Skeletal muscle tissue (tissue), 3 donors: ENCODE measurements at regions not wholly inside any gene's neighbourhood (a gene's known extent, or its start where the extent isn't known, plus 50 kb on each side); places are given as distances from the start of the nearest gene placed in this dataset.

Experiments used
- H3K27ac ChIP-seq: one replicate; pipeline ENCODE4 v1.7.0; 2013; ENCODE audit warnings: mild to moderate bottlenecking, low read depth, low read length, inconsistent platforms
- H3K27me3 ChIP-seq, 3 donors: one replicate each; pipeline ENCODE4 v1.7.0; 2013; ENCODE audit warnings: low read length in 3 of 3; ENCODE audit not compliant: control insufficient read depth in 3 of 3, insufficient read depth in 3 of 3
- H3K36me3 ChIP-seq, 3 donors: one replicate each; pipeline ENCODE4 v1.7.0; 2013; ENCODE audit warnings: low read length in 3 of 3; ENCODE audit not compliant: control insufficient read depth in 3 of 3, insufficient read depth in 3 of 3
- H3K4me1 ChIP-seq, 3 donors: one replicate each; pipeline ENCODE4 v1.7.0; 2013; ENCODE audit warnings: low read length in 3 of 3, mild to moderate bottlenecking in 3 of 3; ENCODE audit not compliant: control insufficient read depth in 3 of 3, insufficient read depth in 3 of 3
- H3K4me3 ChIP-seq, 3 donors: one replicate each; pipeline ENCODE4 v1.7.0; 2013; ENCODE audit warnings: low read length in 3 of 3
- H3K9ac ChIP-seq, 3 donors: one replicate each; pipeline ENCODE4 v1.7.0; 2013; ENCODE audit warnings: low read length in 3 of 3, mild to moderate bottlenecking in 3 of 3, moderate library complexity in 2 of 3, low read depth in 1 of 3
- H3K9me3 ChIP-seq, 3 donors: one replicate each; pipeline ENCODE4 v1.7.0; 2013; ENCODE audit warnings: low read length in 3 of 3; ENCODE audit not compliant: control insufficient read depth in 3 of 3
- donor health status: Osteomylitis.

DNA sequence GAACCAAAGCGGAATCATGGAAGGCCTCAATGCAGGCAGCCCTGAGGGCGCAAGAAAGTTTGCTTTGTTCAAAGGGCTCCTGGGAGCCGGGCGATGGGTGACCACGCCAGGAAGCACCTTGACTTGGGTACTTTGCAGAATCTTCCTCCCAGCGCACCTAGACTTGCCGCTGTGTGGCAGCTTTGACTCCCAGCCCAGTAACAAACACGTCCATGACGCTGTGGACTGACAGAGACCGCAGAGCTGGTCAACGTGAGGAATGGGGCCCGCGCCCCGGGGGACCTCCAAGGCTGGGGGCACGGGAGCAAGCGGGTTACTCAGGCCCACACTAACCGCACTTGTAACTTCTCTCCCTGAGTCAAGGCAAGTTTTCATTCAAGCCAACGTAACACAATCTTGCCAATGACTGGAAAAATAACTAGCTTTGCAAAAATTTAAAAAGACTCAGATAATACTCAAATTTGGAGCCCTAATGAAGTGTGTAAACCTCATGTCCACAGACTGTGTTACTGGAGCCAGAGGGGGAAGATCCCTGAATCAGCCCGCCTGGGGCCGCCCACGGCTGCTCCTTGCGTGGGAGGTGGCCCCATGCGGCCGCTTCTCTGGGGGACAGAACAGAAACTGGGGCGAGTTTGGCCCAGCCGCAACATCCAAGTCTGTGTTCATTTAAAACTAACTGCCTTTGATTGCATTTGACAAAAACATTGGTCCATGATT, 130.8 kb downstream of the DNAJB6 start:
- Histone ChIP-seq H3K9ac (no peak overlapping the region), H3K27me3 (peaks cover 15 to 38% (median 24%) of the 10 kb centered on the region in 3 donors), H3K36me3 (peaks cover 0 to 5% (median 0%) of the 10 kb centered on the region in 3 donors), H3K9me3 (peaks cover 1 to 6% (median 3%) of the 10 kb centered on the region in 3 donors), H3K27ac (no peak overlapping the region), H3K4me3 (no peak overlapping the region), H3K4me1 (peaks cover 0 to 3% (median 0%) of the 10 kb centered on the region in 3 donors)

DNA sequence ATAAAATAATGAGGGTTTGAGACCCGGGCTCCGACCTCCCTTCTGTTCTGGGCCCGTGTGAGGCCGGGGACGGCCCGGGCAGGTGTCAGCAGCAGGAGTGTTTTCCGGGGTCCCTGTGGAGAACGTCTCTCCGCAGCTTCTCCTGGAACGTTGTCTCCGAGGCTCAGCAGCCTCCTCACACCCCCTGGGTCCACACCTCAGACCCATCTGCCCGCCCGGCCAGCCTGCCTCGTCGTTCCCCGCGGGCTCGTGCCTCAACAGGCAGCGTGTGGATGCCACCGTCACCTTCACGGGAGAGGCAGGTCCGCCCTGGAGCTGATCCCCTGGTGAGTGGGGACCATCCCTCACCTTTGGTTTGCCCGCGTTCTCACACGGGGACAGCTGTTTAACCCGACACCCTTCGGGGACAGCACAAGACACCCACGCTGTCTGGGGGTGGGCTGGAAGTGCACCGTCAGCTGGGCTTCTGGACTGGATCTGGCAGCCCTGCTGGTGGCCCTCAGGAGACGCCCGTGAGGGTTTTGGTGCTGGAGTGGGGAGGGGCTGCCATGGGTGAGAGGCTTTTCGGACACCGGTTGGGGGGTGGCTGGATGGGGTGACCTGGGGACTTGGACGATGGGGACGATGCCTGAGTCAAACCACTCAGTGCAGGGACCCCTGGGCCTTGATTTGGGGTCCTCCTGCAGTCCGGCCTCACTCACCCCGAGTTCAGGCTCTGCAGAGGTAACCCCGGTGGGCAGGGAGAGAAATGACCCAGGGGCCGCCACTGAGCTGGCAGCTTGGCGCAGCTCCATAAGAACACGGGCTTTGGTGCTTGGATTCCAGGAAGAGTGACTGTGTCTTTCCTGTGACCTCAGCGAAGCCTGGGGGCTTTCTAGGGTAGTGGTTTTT, 131.7 kb downstream of the DNAJB6 start:
- Histone ChIP-seq H3K27ac (no peak overlapping the region), H3K4me3 (no peak overlapping the region), H3K27me3 (peaks cover 12 to 33% (median 18%) of the 10 kb centered on the region in 3 donors), H3K36me3 (peaks cover 0 to 5% (median 0%) of the 10 kb centered on the region in 3 donors), H3K9me3 (peaks cover 3 to 6% (median 4%) of the 10 kb centered on the region in 3 donors), H3K4me1 (no peaks in the 10 kb centered on the region), H3K9ac (no peak overlapping the region)

DNA sequence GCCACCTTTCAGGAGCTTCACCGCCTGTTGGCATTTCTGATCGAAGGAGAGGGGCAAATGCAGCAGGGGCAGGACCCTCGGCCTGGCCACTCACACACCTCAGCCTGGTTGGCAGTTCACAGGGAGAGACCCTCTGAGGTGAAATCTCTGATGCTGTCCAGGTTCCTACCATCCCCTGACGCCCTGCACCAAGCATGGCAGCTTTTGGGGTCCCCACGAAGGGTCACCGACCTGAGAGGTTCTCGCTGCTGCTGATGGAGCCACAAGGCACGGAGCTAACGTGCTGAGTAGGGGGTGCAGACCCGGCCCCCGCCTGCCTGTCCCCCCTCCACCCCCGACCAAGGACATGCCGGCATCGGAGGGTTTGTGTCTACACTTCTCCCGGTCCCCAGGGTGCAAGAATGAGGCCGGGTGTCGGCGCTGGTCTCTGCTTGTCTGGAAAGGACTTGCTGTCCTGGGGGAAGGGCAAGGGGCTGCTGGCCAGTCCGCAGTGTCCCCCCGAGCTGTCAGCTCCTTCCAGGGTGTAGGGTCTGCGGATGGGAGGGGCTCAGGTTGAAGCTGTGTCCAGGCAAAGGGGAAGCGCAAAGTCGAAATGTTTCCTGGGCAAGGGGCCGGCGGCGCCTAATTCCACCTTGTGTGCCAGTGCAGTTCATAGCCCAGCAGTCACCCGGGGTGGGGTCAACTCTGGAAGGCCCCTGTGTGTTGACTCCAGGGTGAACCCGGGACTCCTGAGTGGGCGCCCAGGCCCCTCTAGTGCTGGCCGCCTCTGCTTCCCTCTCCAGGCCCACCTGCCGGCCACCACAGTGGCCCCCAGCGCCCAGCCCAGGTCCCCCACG, 132.6 kb downstream of the DNAJB6 start:
- Histone ChIP-seq H3K27me3 (peaks cover 7 to 28% (median 13%) of the 10 kb centered on the region in 3 donors), H3K27ac (no peak overlapping the region), H3K9ac (no peak overlapping the region), H3K9me3 (peaks cover 3 to 6% (median 4%) of the 10 kb centered on the region in 3 donors), H3K36me3 (peaks cover 0 to 5% (median 0%) of the 10 kb centered on the region in 3 donors), H3K4me3 (no peak overlapping the region), H3K4me1 (no peaks in the 10 kb centered on the region)

DNA sequence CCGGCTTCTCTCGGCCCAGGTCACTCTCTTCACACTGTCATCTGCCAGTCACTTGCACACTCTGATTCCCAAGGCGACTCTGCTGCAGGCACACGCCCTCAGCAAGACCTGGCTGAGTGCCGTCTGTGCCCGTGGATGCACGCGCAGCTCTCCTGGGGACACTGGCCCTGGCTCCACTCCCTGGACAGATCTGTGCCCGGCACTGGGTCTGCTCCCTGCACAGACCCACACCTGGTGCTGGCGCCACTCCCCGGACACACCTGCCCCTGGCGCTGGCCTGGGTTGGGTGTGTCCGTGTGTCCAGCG, 133.2 kb downstream of the DNAJB6 start:
- H3K27me3 ChIP-seq = peaks cover 2 to 22% (median 7%) of the 10 kb centered on the region in 3 donors
- H3K36me3 ChIP-seq = peaks cover 0 to 5% (median 0%) of the 10 kb centered on the region in 3 donors
- no peaks in the 10 kb centered on the region for H3K4me1 ChIP-seq
- H3K9ac ChIP-seq = no peak overlapping the region
- peaks cover 3 to 6% (median 4%) of the 10 kb centered on the region in 3 donors for H3K9me3 ChIP-seq
- H3K27ac ChIP-seq = no peak overlapping the region
- no peak overlapping the region for H3K4me3 ChIP-seq

DNA sequence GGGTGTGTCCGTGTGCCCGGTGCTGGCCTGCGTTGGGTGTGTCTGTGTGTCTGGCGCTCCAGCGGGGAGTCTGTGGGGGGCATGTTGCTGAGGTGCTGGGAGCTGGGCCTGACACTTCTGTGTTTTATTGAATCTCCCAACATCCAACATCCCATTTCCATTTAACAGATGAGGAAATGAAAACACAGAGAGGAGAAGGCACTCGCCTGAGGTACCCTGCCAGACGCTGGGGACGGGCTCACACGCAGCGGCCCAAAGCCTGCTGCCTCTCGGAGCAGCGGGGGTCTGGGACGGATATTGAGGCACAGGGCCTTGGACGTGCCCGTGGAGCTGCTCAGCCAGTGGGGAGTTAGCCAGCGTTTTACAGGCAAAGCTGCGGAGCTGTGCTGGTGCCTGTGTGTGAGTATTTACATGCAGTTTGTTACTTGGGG, 133.9 kb downstream of the DNAJB6 start:
- H3K36me3 ChIP-seq = peaks cover 0 to 5% (median 0%) of the 10 kb centered on the region in 3 donors
- no peak overlapping the region for H3K4me3 ChIP-seq
- no peaks in the 10 kb centered on the region for H3K4me1 ChIP-seq
- no peak overlapping the region for H3K27ac ChIP-seq
- H3K9me3 ChIP-seq = peaks cover 3 to 6% (median 4%) of the 10 kb centered on the region in 3 donors
- H3K9ac ChIP-seq = no peak overlapping the region
- H3K27me3 ChIP-seq = peaks cover 0 to 16% (median 0%) of the 10 kb centered on the region in 3 donors

DNA sequence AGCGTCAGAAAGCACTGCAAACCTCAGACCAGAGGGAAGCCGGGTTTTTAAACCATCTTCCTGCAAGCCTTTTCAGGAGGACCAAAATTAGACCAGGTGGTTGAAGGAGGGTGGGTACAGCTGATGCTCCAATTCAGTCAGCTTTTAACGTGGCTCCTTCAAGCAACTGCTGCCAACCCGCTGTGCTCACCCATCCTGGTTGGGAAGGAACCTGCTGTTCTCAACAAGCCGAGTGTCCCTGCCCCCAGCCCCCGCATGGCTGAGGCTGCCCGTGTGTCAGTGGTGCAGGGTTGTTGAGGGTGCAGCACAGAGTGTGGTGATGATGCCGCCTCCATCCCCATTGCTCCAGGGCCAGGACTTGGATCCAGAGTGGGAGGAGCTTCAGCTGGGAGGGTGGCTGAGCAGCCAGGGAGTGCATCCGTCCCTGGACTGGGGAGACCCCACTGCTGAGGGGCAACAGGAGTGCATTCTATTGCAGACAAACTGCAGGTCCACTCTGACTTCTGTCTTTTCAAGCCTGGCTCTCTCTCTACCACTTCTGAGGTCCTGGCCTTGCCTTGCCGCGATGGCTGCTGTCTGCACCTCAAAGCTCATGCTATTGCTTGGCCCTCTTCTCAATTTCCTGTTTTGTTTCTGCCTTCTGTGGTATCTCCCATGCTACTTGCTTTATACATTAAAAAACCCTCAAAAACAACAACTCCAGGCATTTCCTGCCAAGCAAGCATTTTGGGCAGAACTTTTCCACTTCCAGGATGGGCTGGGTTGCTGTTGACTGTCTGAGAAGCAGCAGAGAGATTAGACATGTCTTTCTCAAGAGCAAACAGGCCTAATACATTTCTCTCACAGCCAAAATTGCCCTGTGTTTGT, 134.7 kb downstream of the DNAJB6 start:
- no peaks in the 10 kb centered on the region for H3K4me1 ChIP-seq
- H3K9ac ChIP-seq = no peak overlapping the region
- H3K4me3 ChIP-seq = no peak overlapping the region
- peaks cover 0 to 13% (median 0%) of the 10 kb centered on the region in 3 donors for H3K27me3 ChIP-seq
- no peak overlapping the region for H3K27ac ChIP-seq
- H3K36me3 ChIP-seq = peaks cover 0 to 5% (median 0%) of the 10 kb centered on the region in 3 donors
- H3K9me3 ChIP-seq = peaks cover 3 to 6% (median 4%) of the 10 kb centered on the region in 3 donors

DNA sequence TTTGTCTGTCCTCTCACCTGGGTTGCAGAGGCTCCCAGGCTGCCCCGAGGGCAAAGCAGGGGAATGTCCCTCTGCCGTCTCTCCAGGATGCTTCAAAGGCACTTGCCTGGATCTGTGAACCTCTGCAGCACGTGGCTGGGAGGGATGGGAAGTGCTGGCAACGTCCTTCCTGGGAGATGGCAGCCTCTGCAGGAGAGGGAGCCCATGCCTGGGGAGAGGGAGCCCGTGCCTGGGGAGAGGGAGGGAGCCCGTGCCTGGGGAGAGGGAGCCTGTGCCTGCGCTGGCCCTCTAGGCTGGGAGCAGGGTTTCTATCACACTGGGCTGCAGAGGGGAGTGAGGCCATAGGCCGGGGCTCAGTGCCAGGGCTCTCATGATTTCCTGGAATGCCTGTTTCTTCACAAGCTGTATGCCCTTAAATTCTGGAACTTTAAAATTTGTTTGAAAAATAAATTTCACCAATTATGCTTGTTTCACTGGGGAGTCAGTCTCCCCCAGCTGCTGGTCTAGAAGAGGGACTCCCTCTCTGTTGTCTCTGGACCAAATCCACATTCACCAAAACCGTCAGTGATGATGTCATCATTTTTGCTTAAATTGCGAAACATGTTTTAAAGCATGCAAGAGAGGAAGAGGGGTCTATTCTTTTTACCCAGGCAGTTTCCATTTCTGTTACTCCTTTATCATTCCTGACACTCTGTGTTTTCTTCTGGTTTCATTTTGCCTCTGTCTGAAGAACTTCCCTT, 135.7 kb downstream of the DNAJB6 start:
- Histone ChIP-seq H3K27me3 (peaks cover 0 to 8% (median 0%) of the 10 kb centered on the region in 3 donors), H3K9ac (no peak overlapping the region), H3K4me3 (no peak overlapping the region), H3K36me3 (peaks cover 0 to 5% (median 0%) of the 10 kb centered on the region in 3 donors), H3K27ac (no peak overlapping the region), H3K9me3 (peaks cover 3 to 6% (median 4%) of the 10 kb centered on the region in 3 donors), H3K4me1 (no peaks in the 10 kb centered on the region)

DNA sequence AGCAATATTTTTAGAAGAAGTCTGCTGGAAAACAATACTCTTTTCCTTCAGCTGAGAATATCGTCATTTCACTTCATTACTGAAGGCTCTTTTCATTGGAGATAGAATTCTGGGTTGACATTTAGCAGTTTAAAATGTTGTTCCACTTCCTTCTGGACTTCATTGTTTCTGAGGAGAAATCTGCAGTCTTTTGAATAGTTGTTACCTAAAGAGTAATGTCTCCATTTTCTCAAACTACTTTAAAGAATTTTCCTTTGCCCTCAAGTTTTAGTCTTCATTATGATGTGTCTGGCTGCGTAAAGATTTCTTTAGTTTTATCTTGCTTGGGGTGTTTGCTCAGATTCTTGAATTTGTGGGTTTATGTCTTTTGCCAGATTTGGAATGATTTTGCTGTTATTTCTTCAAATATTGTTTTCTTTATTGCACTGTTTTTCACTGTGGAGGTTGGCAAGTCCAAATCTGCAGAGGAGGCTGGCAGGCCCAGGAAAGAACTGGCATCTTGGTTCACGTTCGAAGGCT, 136.3 kb downstream of the DNAJB6 start:
- Histone ChIP-seq H3K27ac (no peak overlapping the region), H3K36me3 (peaks cover 0 to 5% (median 0%) of the 10 kb centered on the region in 3 donors), H3K27me3 (peaks cover 0 to 7% (median 0%) of the 10 kb centered on the region in 3 donors), H3K4me3 (no peak overlapping the region), H3K9me3 (peaks cover 3 to 6% (median 4%) of the 10 kb centered on the region in 3 donors), H3K9ac (no peak overlapping the region), H3K4me1 (no peaks in the 10 kb centered on the region)
